ENCODE measurements at regions not wholly inside any gene's neighbourhood (a gene's known extent, or its start where the extent isn't known, plus 50 kb on each side); places are given as distances from the start of the nearest gene placed in this dataset.

DNA sequence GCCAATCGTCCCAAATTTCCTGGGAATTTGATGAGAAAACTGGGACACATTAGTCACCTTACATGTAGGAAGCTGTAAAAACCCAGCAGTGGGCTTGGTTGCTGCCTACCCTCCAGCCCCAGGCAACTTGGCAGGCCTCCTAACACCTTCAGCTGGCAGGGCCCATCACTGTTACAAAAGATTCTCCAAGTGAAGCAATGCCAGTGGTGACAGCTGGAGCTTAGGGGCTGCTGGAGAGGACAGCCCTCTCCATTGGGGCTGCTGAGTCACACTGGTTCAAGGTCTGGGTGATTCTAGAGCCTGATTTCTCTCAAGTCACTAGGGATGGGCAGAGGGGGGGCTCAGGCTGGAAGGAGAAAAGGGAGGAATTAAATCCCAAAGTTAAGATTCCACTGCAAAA lies 180.6 kb downstream of the COPRS start:
- Histone ChIP-seq H2AFZ (ENCODE audit: insufficient read depth, low read depth, low read length, poor library complexity, severe bottlenecking) (no peak overlapping the region), H3K9ac (ENCODE audit: low read length) (no peak overlapping the region), H3K27ac (ENCODE audit: low read length in 2 of 2) (no peak overlapping the region), H3K27me3 (replicated peaks in 1 of 4; ENCODE audit: control extremely low read depth in 1 of 4, control insufficient read depth in 3 of 4, insufficient read depth in 4 of 4, low read length in 3 of 4) (peaks cover 0 to 22% (median 3%) of the 10 kb centered on the region in 4 experiments), H3K4me1 (ENCODE audit: control insufficient read depth in 2 of 2, insufficient read depth in 2 of 2, low read length in 2 of 2) (no peaks in the 10 kb centered on the region), H3K36me3 (replicated peaks in 1 of 2; ENCODE audit: control extremely low read depth in 1 of 2, control insufficient read depth in 1 of 2, extremely low read depth in 1 of 2, insufficient read depth in 2 of 2, low read length in 1 of 2) (no peaks in the 10 kb centered on the region), H3K4me3 (ENCODE audit: control extremely low read depth in 1 of 5, extremely low read depth in 1 of 5, insufficient read depth in 1 of 5, low read depth in 2 of 5, low read length in 4 of 5) (no peak overlapping the region), H3K4me2 (replicated peaks; ENCODE audit: low read depth, low read length, poor library complexity, severe bottlenecking) (no peak overlapping the region), H3K79me2 (ENCODE audit: control insufficient read depth, insufficient read depth, low read length) (no peaks in the 10 kb centered on the region), H3K9me3 (ENCODE audit: control extremely low read depth in 1 of 3, control insufficient read depth in 2 of 3, insufficient read depth in 1 of 3, low read length in 2 of 3) (no peaks in the 10 kb centered on the region), H4K20me1 (ENCODE audit: control insufficient read depth, insufficient read depth, low read length, poor library complexity, severe bottlenecking) (no peaks in the 10 kb centered on the region)
- no peak for TF ChIP-seq EZH2 (IDR thresholded peaks at IDR 0.05; ENCODE audit: borderline replicate concordance, insufficient read depth, low read depth, low read length, poor library complexity, severe bottlenecking)
- TF ChIP-seq, protein P1, sequence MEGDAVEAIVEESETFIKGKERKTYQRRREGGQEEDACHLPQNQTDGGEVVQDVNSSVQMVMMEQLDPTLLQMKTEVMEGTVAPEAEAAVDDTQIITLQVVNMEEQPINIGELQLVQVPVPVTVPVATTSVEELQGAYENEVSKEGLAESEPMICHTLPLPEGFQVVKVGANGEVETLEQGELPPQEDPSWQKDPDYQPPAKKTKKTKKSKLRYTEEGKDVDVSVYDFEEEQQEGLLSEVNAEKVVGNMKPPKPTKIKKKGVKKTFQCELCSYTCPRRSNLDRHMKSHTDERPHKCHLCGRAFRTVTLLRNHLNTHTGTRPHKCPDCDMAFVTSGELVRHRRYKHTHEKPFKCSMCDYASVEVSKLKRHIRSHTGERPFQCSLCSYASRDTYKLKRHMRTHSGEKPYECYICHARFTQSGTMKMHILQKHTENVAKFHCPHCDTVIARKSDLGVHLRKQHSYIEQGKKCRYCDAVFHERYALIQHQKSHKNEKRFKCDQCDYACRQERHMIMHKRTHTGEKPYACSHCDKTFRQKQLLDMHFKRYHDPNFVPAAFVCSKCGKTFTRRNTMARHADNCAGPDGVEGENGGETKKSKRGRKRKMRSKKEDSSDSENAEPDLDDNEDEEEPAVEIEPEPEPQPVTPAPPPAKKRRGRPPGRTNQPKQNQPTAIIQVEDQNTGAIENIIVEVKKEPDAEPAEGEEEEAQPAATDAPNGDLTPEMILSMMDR (IDR thresholded peaks at IDR 0.05), result no peak
- Mint-ChIP-seq H3K27me3 (peaks cover 35% of the 10 kb centered on the region), H3K4me1 (no peaks in the 10 kb centered on the region), H3K9me3 (ENCODE audit: insufficient read depth) (no peaks in the 10 kb centered on the region), H3K4me3 (no peak overlapping the region), H3K27ac (no peak overlapping the region)
- POLR2A ChIA-PET, result no interaction called here
- ATAC-seq (ENCODE audit: low read depth) (no peak), DNase-seq (no peak)
- CTCF ChIA-PET, result no interaction called here
- intact Hi-C loops (cut with micrococcal nuclease), result no loop called here
- 80% methylated on average over 1 of the region's 1 CpG for WGBS (ENCODE audit: insufficient coverage)

DNA sequence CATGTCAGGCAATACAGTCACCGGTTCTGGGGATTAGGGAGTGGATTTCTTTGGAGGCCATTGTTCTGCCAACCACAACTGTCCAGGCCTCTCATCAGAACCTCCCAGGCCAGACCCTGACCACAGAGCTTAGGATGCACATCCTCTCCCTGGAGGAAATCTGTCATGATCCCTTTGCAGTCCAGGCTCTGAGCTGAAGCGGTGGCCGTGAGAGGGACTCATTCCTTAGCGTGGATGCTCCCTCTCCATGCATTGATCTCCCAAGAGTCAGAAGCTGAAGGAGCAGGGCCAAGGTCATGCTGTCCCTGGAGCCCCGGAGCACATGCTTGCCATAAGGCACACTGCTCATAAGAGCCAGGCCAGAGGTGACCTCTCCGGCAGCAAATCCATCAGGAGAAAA lies 181.4 kb downstream of the COPRS start:
- Histone ChIP-seq H3K9me3 (ENCODE audit: control extremely low read depth in 1 of 3, control insufficient read depth in 2 of 3, insufficient read depth in 1 of 3, low read length in 2 of 3) (no peaks in the 10 kb centered on the region), H3K4me3 (ENCODE audit: control extremely low read depth in 1 of 5, extremely low read depth in 1 of 5, insufficient read depth in 1 of 5, low read depth in 2 of 5, low read length in 4 of 5) (no peak overlapping the region), H3K4me2 (replicated peaks; ENCODE audit: low read depth, low read length, poor library complexity, severe bottlenecking) (no peak overlapping the region), H2AFZ (ENCODE audit: insufficient read depth, low read depth, low read length, poor library complexity, severe bottlenecking) (no peak overlapping the region), H3K9ac (ENCODE audit: low read length) (no peak overlapping the region), H3K4me1 (ENCODE audit: control insufficient read depth in 2 of 2, insufficient read depth in 2 of 2, low read length in 2 of 2) (no peaks in the 10 kb centered on the region), H3K79me2 (ENCODE audit: control insufficient read depth, insufficient read depth, low read length) (no peaks in the 10 kb centered on the region), H3K36me3 (replicated peaks in 1 of 2; ENCODE audit: control extremely low read depth in 1 of 2, control insufficient read depth in 1 of 2, extremely low read depth in 1 of 2, insufficient read depth in 2 of 2, low read length in 1 of 2) (no peaks in the 10 kb centered on the region), H3K27ac (ENCODE audit: low read length in 2 of 2) (no peak overlapping the region), H3K27me3 (replicated peaks in 1 of 4; ENCODE audit: control extremely low read depth in 1 of 4, control insufficient read depth in 3 of 4, insufficient read depth in 4 of 4, low read length in 3 of 4) (peaks cover 0 to 25% (median 3%) of the 10 kb centered on the region in 4 experiments), H4K20me1 (ENCODE audit: control insufficient read depth, insufficient read depth, low read length, poor library complexity, severe bottlenecking) (no peaks in the 10 kb centered on the region)
- DNase-seq (no peak), ATAC-seq (ENCODE audit: low read depth) (no peak)
- TF ChIP-seq, protein P1 (IDR thresholded peaks at IDR 0.05), result no peak
- TF ChIP-seq EZH2 (IDR thresholded peaks at IDR 0.05; ENCODE audit: borderline replicate concordance, insufficient read depth, low read depth, low read length, poor library complexity, severe bottlenecking), result no peak
- Mint-ChIP-seq H3K27ac (no peak overlapping the region), H3K9me3 (ENCODE audit: insufficient read depth) (no peaks in the 10 kb centered on the region), H3K27me3 (peaks cover 39% of the 10 kb centered on the region), H3K4me3 (no peak overlapping the region), H3K4me1 (no peaks in the 10 kb centered on the region)
- intact Hi-C loops (cut with micrococcal nuclease), result no loop called here
- ChIA-PET CTCF (no interaction called here), POLR2A (no interaction called here)
- WGBS (ENCODE audit: insufficient coverage), result 98% methylated on average over 5 of the region's 6 CpGs
